ENCODE measurements at regions not wholly inside any gene's neighbourhood (a gene's known extent, or its start where the extent isn't known, plus 50 kb on each side); places are given as distances from the start of the nearest gene placed in this dataset.

- Mint-ChIP-seq H3K4me1 (ENCODE audit: low read depth) (peaks cover 8% of the 10 kb centered on the region), H3K36me3 (ENCODE audit: low read depth) (no peaks in the 10 kb centered on the region), H3K4me3 (no peak overlapping the region), H3K27me3 (no peaks in the 10 kb centered on the region), H3K27ac (no peak overlapping the region), H3K9me3 (peaks cover 2% of the 10 kb centered on the region)
- intact Hi-C loops (cut with micrococcal nuclease), result no loop called here
- CTCF ChIA-PET, result no interaction called here
- ATAC-seq (no peak), DNase-seq (no peak)
- POLR2A ChIA-PET, result interaction anchor here (0.6 to 0.9 kb wide), 3 partner anchors 20 to 167 kb away, joined by 3 read pairs; no protein-coding TSS in a partner anchor
- TF ChIP-seq CTCF (IDR thresholded peaks at IDR 0.05), result no peak
Measured at GRCh38 chr2:62334009-62334408, 138.1 kb downstream of the B3GNT2 start.

DNA sequence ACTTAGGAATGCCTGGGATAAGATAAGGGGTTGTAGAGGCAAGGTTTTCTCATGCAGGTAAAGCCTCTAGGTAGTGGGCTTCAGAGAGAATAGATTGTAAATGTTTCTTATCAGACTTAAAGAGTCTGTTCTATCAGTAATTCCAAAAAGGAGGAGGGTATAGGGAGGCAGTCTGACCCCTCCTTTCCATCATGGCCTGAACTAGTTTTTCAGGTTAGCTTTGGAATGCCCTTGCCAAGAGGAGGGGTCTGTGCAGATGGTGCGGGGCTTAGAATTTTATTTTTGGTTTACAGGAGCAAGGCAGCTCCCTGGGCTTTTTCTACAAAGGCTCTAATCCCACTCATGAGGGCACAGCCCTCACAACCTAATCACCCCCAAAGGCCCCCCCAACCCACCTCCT lies 135.0 kb downstream of the B3GNT2 start:
- Mint-ChIP-seq H3K27ac (no peak overlapping the region), H3K4me1 (ENCODE audit: low read depth) (peaks cover 13% of the 10 kb centered on the region), H3K4me3 (no peak overlapping the region), H3K36me3 (ENCODE audit: low read depth) (peaks cover 2% of the 10 kb centered on the region), H3K27me3 (no peaks in the 10 kb centered on the region), H3K9me3 (peaks cover 6% of the 10 kb centered on the region)
- TF ChIP-seq CTCF (IDR thresholded peaks at IDR 0.05), result no peak
- ChIA-PET CTCF (no interaction called here), POLR2A (no interaction called here)
- DNase-seq (no peak), ATAC-seq (no peak)
- intact Hi-C loops (cut with micrococcal nuclease), result no loop called here

- intact Hi-C loops (cut with micrococcal nuclease), result no loop called here
- POLR2A ChIA-PET, result interaction anchor here (1.6 kb wide), 1 partner anchor 15 kb away, joined by 5 read pairs; no protein-coding TSS in a partner anchor
- Mint-ChIP-seq H3K36me3 (ENCODE audit: low read depth) (peaks cover 10% of the 10 kb centered on the region), H3K27ac (no peak overlapping the region), H3K4me1 (ENCODE audit: low read depth) (peaks cover 10% of the 10 kb centered on the region), H3K9me3 (peaks cover 15% of the 10 kb centered on the region), H3K27me3 (no peaks in the 10 kb centered on the region), H3K4me3 (no peak overlapping the region)
- no peak for ATAC-seq
- TF ChIP-seq CTCF (IDR thresholded peaks at IDR 0.05), result no peak
- DNase-seq, result no peak
- CTCF ChIA-PET, result no interaction called here
Measured at GRCh38 chr2:62329797-62330196, 133.9 kb downstream of the B3GNT2 start.

GRCh38 chr2:62326735-62327134 lies 130.8 kb downstream of the B3GNT2 start:
- Mint-ChIP-seq H3K27me3 (no peaks in the 10 kb centered on the region), H3K4me1 (ENCODE audit: low read depth) (peaks cover 13% of the 10 kb centered on the region), H3K9me3 (peaks cover 24% of the 10 kb centered on the region), H3K36me3 (ENCODE audit: low read depth) (peaks cover 13% of the 10 kb centered on the region), H3K27ac (no peak overlapping the region), H3K4me3 (no peak overlapping the region)
- ChIA-PET POLR2A (interaction anchor here (1.3 kb wide), 1 partner anchor 24 kb away, joined by 3 read pairs; no protein-coding TSS in a partner anchor), CTCF (interaction anchor here (1.3 kb wide), 1 partner anchor 13 kb away, joined by 3 read pairs; no protein-coding TSS in a partner anchor)
- intact Hi-C loops (cut with micrococcal nuclease), result no loop called here
- ATAC-seq, result no peak
- no peak for DNase-seq
- TF ChIP-seq CTCF (IDR thresholded peaks at IDR 0.05), result no peak

GRCh38 chr2:62325398-62325797 lies 129.5 kb downstream of the B3GNT2 start:
- intact Hi-C loops (cut with micrococcal nuclease), result no loop called here
- ChIA-PET CTCF (interaction anchor here (1.3 kb wide), 1 partner anchor 11 kb away, joined by 3 read pairs; no protein-coding TSS in a partner anchor), POLR2A (no interaction called here)
- ATAC-seq (no peak), DNase-seq (no peak)
- H3K9me3 Mint-ChIP-seq, result peaks cover 24% of the 10 kb centered on the region
- no peak for TF ChIP-seq CTCF (IDR thresholded peaks at IDR 0.05)
- H3K4me1 Mint-ChIP-seq (ENCODE audit: low read depth), result peaks cover 26% of the 10 kb centered on the region
- H3K4me3 Mint-ChIP-seq, result no peak overlapping the region
- H3K27me3 Mint-ChIP-seq, result no peaks in the 10 kb centered on the region
- no peak overlapping the region for H3K27ac Mint-ChIP-seq
- peaks cover 13% of the 10 kb centered on the region for H3K36me3 Mint-ChIP-seq (ENCODE audit: low read depth)
